Ectodermal cell (in vitro differentiated cells): ENCODE measurements at regions not wholly inside any gene's neighbourhood (a gene's known extent, or its start where the extent isn't known, plus 50 kb on each side); places are given as distances from the start of the nearest gene placed in this dataset.
"Not testable (repeated sequence)": the region's sequence is repeated elsewhere in the genome, so short reads cannot be mapped to it uniquely, and the experiment has no call there.

Experiments used
- H3K27ac ChIP-seq: 2 replicates; pipeline ENCODE4 v1.7.0; 2013; ENCODE audit warnings: mild to moderate bottlenecking, low read depth, low read length; ENCODE audit not compliant: insufficient read depth, poor library complexity, severe bottlenecking
- H3K27me3 ChIP-seq: 2 replicates; pipeline ENCODE4 v1.7.0; 2013; ENCODE audit warnings: mild to moderate bottlenecking, low read length; ENCODE audit not compliant: insufficient read depth, control insufficient read depth, poor library complexity, severe bottlenecking
- H3K36me3 ChIP-seq: one replicate; pipeline ENCODE4 v1.7.0; 2013; ENCODE audit warnings: low read length; ENCODE audit not compliant: control insufficient read depth, insufficient read depth
- H3K4me1 ChIP-seq: one replicate; pipeline ENCODE4 v1.7.0; 2013; ENCODE audit warnings: low read length; ENCODE audit not compliant: control insufficient read depth, insufficient read depth
- H3K4me3 ChIP-seq: 2 replicates; pipeline ENCODE4 v1.7.0; 2013; ENCODE audit warnings: low read depth, low read length, control low read depth; ENCODE audit not compliant: insufficient read depth
- H3K9me3 ChIP-seq: 2 replicates; pipeline ENCODE4 v1.7.0; 2013; ENCODE audit warnings: mild to moderate bottlenecking, low read length, moderate library complexity; ENCODE audit not compliant: control insufficient read depth
- WGBS, 2 experiments: methylation state at CpG; one replicate each; pipeline ENCODE4 v1.1.7; 2013; ENCODE audit warnings: missing lambda C conversion rate in 2 of 2; 5-methylcytosine and 5-hydroxymethylcytosine counted together

DNA sequence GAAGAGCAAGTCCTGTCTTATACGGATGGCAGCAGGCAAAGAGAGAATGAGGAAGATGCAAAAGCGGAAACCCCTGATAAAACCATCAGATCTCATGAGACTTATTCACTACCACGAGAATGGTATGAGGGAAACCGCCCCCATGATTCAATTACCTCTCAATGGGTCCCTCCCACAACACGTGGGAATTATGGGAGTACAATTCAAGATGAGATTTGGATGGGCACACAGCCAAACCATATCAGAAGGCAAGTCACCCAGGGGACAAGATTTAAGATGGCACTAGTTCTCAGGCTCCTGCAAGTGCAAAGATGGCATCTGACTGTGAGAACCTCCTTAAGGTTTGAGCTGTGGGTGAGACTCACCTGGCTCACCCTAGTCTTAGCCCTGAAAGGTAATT is 984.3 kb downstream of the AACS start:
- 73 to 78% methylated on average over 4 to 5 of the region's 5 CpGs for WGBS, 2 experiments
- H3K9me3 ChIP-seq, H3K4me1 ChIP-seq, H3K27me3 ChIP-seq, H3K36me3 ChIP-seq, H3K27ac ChIP-seq, H3K4me3 ChIP-seq: not testable (repeated sequence)

DNA sequence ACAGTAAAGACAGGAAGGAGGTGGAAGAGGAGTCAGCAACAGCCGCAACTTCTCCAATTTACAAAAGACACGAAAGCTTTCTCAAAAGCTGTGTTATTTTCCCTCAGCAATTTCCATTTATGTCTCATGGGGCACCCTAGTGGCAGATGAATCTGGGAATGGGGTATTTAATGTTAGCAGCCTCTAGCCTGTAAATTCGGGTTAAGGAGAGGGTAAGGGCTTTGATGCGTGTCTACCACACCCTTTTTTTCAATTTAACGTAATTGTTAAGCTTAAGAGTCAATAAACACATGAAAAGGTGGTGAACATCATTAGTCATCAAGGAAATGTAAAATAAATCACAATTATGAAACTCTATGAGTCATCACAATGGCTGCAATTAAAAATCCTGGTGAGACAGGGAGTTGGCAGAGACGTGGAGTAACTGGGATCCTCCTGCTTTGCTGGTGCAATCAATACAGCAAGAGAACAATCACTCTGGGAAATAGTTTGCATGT is 986.4 kb downstream of the AACS start:
- Histone ChIP-seq H3K27me3 (no peaks in the 10 kb centered on the region), H3K9me3 (no peaks in the 10 kb centered on the region), H3K27ac (no peak overlapping the region), H3K4me1 (no peaks in the 10 kb centered on the region), H3K4me3 (no peak overlapping the region), H3K36me3 (no peaks in the 10 kb centered on the region)
- whole genome bisulfite sequencing, 2 experiments, result 78 to 87% methylated on average over 3 to 6 of the region's 6 CpGs

DNA sequence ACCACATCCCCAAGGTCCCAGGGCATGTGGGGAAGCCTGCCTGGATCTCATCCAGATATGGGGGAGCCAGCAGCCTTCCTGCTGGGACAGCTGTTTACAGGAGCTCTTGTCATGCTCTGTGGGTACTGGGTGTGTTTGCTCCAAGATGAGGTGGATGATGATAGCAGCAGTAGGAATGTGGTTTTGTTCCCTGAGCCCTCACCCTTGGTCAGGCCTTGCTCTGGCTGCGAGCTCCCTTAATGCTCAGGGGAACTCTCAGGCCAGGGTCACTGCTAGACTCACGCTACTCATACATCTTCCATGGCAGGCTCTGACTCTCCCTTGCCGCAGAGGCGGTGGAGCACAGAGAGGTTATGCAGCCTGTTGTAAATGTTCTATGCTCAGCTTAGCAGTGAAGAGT is 990.3 kb downstream of the AACS start:
- H3K4me1 ChIP-seq, result no peaks in the 10 kb centered on the region
- no peak overlapping the region for H3K4me3 ChIP-seq
- H3K27ac ChIP-seq, result no peak overlapping the region
- 74 to 80% methylated on average over 4 of the region's 4 CpGs for WGBS, 2 experiments
- no peaks in the 10 kb centered on the region for H3K9me3 ChIP-seq
- no peaks in the 10 kb centered on the region for H3K27me3 ChIP-seq
- H3K36me3 ChIP-seq, result no peaks in the 10 kb centered on the region

DNA sequence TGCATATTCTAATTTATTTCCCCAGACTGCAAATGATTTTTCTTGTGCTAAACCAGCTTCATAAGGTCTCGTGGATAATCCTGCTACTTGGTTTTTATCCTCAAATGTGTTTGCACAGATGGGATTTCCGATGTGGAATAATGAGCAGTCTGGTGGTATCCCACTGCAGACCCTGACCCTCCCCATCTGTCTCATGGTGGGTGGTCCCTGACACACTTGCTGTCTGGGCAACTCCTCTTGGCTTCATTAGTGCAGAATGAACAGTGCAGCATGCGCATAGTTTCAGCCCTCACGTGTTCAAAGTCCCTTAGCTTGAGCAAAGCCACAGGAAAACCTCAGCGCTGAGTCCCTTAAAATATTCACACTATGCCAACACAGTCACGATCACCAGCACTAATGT is 996.5 kb downstream of the AACS start:
- no peaks in the 10 kb centered on the region for H3K4me1 ChIP-seq
- no peak overlapping the region for H3K4me3 ChIP-seq
- H3K9me3 ChIP-seq, result no peaks in the 10 kb centered on the region
- no peaks in the 10 kb centered on the region for H3K36me3 ChIP-seq
- H3K27me3 ChIP-seq, result no peaks in the 10 kb centered on the region
- WGBS, 2 experiments, result 87% methylated on average over 5 to 6 of the region's 6 CpGs
- no peak overlapping the region for H3K27ac ChIP-seq

DNA sequence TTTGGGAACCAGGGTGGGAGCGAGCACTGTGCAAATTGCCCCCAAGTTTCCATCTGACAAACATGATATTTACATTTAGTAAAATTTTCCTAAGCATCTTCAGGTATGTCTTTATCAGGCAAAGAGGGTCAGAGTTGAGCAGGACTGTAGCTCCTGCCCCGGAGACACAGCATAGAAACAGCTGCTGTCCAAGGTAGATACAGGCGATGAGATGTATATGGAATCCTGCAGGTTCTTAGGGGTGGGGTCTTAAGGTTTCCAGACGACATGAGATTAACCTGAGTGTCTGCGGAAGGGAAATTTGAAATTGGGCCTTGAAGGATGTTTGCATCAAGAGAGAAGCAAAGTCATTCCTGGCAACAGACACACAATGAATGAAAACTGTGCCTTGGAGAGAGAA is 998.8 kb downstream of the AACS start:
- no peaks in the 10 kb centered on the region for H3K9me3 ChIP-seq
- 72 to 79% methylated on average over 5 of the region's 5 CpGs for WGBS, 2 experiments
- H3K27me3 ChIP-seq, result no peaks in the 10 kb centered on the region
- no peaks in the 10 kb centered on the region for H3K36me3 ChIP-seq
- H3K27ac ChIP-seq, result no peak overlapping the region
- no peaks in the 10 kb centered on the region for H3K4me1 ChIP-seq
- no peak overlapping the region for H3K4me3 ChIP-seq

DNA sequence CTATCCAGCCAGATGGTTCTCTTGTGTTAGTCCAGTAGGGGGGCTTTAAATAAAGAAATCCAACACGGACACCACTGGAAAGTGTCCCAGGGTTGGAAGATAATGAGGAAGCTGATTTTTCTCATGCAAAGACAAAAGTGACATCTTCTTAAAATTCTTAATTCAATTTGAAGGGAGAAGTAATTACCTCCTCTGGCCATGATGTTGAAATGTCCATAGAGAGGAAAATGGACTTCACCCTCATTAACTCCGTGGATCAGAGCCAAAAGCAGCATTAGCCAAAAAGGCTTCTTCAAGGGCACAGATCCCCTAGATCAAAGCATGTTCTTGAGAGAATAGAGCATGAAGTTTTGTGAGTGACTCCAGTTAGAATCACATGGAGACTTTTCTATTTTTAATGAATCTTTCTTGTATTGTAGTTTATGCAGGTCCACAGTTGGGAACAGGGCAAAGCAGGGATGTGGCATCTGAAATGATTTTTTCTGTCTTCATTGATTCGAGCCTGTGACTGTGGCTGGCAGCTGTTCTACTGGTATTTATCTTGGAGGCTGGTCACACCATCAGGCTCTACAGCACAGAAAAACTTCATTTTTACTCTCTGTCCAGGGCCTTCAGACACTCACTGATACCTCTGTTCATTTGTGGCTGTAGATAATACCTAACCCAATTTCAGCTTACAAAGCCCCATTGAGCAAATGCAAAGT is 1002.5 kb downstream of the AACS start:
- Histone ChIP-seq H3K4me3 (no peak overlapping the region), H3K27me3 (no peaks in the 10 kb centered on the region)

DNA sequence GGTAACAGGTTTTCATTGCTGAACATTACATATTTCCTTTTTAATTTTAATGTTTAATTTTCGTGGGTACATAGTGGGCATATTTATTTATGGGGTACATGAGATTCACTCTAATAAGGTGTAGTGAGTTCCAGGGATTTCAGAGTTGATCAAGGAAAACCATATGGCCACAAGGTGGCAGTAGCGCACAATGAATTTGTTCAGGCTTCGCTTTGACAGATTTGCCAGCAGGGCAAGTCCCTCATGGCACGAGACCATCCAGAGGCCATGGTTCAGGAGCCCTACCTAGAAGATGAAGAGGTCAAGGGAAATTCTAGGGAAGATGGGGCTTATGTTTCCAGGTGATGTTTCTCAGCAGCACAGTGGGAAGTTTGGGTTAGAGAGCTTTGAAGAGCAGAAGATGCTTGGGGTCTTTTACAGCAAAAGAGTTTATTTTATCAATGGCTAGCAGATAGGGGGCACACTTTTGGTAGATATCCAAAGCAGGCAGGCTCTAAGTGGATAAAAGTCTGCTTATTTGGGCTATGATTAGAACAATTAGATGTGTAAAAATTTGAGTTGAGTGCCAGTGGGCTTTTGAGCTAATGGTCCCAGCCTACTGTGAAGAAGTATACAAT is 1004.4 kb downstream of the AACS start:
- WGBS, 2 experiments, result 23 to 29% methylated on average over 4 of the region's 4 CpGs
- Histone ChIP-seq H3K4me1 (no peaks in the 10 kb centered on the region), H3K27ac (no peak overlapping the region), H3K9me3 (peaks cover 6% of the 10 kb centered on the region), H3K27me3 (no peaks in the 10 kb centered on the region), H3K36me3 (no peaks in the 10 kb centered on the region), H3K4me3 (no peak overlapping the region)

More for the DNA sequence above, 1002.5 kb downstream of the AACS start:
- Histone ChIP-seq H3K4me1 (no peaks in the 10 kb centered on the region), H3K27ac (no peak overlapping the region), H3K36me3 (no peaks in the 10 kb centered on the region), H3K9me3 (peaks cover 6% of the 10 kb centered on the region)
- WGBS, 2 experiments, result 72 to 75% methylated on average over 3 of the region's 3 CpGs

DNA sequence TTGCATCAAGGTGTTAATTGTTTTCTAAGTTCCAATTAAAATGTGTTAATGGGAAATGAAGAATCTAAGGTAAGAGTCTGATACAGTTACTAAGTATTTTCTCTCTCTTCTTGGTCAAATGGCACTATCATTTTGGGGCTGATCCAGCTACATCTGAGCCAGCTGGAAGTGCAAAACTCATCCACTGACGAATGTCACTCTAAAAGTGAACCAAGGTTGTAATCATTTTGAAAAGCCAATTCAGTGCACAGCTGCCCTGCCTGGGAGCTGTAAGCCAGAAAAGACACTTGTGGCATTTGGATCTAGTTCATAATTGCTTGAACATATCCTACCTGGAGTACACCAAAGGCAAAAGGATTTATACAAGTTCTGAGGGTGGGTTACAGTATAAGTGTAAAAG is 1011.3 kb downstream of the AACS start:
- Histone ChIP-seq H3K27me3 (no peaks in the 10 kb centered on the region), H3K9me3 (no peaks in the 10 kb centered on the region), H3K4me3 (no peak overlapping the region), H3K4me1 (no peaks in the 10 kb centered on the region), H3K36me3 (no peaks in the 10 kb centered on the region), H3K27ac (no peak overlapping the region)
- 84 to 91% methylated on average over 1 of the region's 1 CpG for WGBS, 2 experiments

DNA sequence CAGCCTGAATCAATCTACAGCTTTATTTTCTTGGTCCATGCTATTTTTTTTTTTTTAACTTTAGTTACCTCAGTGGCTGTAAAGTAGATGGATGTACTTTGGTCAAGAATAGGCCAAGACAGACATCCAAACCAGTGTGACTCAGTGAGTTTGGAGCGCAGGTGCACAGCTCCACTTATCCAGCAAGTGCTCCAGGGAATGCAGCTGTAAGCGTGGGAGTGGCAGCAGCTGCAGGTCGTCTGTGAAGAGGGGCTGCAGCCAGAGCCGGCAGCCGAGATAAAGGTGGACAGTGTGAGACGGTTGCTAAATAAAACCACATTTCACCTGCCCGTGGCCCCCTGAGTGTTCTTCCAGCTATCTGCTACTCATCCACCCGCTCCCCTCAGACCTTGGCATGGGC is 1018.7 kb downstream of the AACS start:
- H3K4me3 ChIP-seq, result no peak overlapping the region
- 93 to 94% methylated on average over 8 of the region's 8 CpGs for whole genome bisulfite sequencing, 2 experiments

DNA sequence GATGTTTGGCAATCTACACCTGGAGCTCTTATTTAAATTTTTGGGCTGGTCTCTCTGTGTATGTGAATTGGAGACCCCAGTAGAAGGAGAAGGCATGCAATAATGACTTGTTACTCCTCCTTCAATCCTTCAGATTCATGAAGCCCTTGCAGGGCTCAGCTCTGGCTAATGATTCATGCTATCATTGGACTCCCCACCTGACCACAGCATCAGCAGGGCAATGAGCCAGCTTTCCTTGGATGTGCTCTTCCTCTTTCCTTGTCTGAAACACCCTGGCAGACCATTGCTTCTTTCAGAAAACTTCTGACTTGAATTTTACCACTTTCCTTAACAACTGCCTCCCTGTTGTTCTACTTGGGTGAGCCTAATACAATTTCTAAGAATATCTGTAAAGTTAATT is 1019.2 kb downstream of the AACS start:
- H3K9me3 ChIP-seq, result no peaks in the 10 kb centered on the region
- H3K4me3 ChIP-seq, result no peak overlapping the region
- no peak overlapping the region for H3K27ac ChIP-seq
- no peaks in the 10 kb centered on the region for H3K36me3 ChIP-seq
- no peaks in the 10 kb centered on the region for H3K4me1 ChIP-seq
- no peaks in the 10 kb centered on the region for H3K27me3 ChIP-seq

More for the DNA sequence above, 1018.7 kb downstream of the AACS start:
- Histone ChIP-seq H3K4me1 (no peaks in the 10 kb centered on the region), H3K27ac (no peak overlapping the region), H3K27me3 (no peaks in the 10 kb centered on the region), H3K36me3 (no peaks in the 10 kb centered on the region), H3K9me3 (no peaks in the 10 kb centered on the region)
